ENCODE measurements at regions not wholly inside any gene's neighbourhood (a gene's known extent, or its start where the extent isn't known, plus 50 kb on each side); places are given as distances from the start of the nearest gene placed in this dataset.

DNA sequence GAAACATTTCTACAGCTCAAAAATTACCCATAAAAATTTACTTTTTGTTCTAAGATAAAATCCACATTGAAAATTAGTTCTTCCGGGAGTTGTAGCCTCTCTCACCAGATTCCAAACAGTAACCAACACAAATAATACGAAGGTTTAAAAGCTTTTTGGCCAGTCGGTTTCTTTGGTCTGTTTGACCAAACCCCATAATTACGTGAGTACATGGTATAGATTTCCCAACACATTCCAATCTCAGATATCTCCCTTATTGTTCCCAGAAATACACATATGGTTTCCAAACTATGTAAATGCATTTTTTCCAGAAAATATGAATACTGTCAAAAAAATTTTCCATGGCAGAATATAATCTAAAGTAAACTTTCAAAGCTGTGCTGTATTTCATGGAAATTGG is 722.0 kb downstream of the KCNJ2 start:
- H3K9me3 ChIP-seq = peaks cover 0 to 11% of the 10 kb centered on the region in 2 donors
- no peaks in the 10 kb centered on the region for H3K36me3 ChIP-seq
- H3K27me3 ChIP-seq = no peaks in the 10 kb centered on the region
- H3K4me3 ChIP-seq = no peak overlapping the region
- no peak for DNase-seq (ENCODE audit: low spot score)
- no peak overlapping the region for H3K27ac ChIP-seq
- no peaks in the 10 kb centered on the region for H3K4me1 ChIP-seq
- TF ChIP-seq, protein P1, sequence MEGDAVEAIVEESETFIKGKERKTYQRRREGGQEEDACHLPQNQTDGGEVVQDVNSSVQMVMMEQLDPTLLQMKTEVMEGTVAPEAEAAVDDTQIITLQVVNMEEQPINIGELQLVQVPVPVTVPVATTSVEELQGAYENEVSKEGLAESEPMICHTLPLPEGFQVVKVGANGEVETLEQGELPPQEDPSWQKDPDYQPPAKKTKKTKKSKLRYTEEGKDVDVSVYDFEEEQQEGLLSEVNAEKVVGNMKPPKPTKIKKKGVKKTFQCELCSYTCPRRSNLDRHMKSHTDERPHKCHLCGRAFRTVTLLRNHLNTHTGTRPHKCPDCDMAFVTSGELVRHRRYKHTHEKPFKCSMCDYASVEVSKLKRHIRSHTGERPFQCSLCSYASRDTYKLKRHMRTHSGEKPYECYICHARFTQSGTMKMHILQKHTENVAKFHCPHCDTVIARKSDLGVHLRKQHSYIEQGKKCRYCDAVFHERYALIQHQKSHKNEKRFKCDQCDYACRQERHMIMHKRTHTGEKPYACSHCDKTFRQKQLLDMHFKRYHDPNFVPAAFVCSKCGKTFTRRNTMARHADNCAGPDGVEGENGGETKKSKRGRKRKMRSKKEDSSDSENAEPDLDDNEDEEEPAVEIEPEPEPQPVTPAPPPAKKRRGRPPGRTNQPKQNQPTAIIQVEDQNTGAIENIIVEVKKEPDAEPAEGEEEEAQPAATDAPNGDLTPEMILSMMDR (IDR thresholded peaks at IDR 0.05) = no peak

DNA sequence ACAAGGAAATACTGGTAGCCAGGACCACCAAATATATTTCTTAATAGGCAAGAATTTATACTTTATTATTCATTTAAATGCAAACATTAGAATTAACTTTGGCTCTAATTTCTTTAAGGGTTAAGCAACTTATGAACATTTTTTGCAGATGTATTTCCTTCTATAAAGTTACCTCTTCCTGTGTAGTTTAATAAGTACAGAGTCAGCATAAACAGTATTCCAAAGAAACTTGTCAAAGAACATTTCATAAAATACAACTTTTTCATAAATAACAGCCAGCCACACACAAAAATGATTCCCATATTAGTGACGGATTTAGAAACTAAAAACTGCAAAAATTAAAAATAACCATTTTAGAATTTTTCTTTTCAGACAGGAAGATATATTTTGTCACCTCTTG is 723.2 kb downstream of the KCNJ2 start:
- peaks cover 0 to 11% of the 10 kb centered on the region in 2 donors for H3K9me3 ChIP-seq
- no peaks in the 10 kb centered on the region for H3K36me3 ChIP-seq
- no peaks in the 10 kb centered on the region for H3K27me3 ChIP-seq
- H3K4me3 ChIP-seq = no peak overlapping the region
- TF ChIP-seq, protein P1 (IDR thresholded peaks at IDR 0.05) = no peak
- no peak for DNase-seq (ENCODE audit: low spot score)
- H3K27ac ChIP-seq = no peak overlapping the region
- H3K4me1 ChIP-seq = no peaks in the 10 kb centered on the region

DNA sequence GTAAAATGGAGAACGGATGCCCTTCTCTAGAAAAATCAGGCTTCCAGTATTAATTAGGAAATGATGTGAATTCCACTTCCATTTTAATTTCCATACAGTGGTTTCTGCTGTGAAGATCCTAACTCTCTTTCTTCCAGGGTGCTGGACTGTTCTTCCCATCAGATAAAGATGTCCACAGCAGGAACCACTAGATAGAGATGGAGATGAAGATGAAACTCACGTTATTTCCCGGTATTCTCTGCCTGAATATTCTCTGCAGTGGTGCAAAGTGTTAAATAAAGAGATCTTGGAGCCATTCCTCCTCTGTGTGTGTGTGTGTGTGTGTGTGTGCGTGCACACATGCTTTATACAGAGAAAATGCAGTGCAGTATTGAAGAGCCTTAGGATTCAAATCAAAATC is 727.5 kb downstream of the KCNJ2 start:
- DNase-seq (ENCODE audit: low spot score) = no peak
- H3K9me3 ChIP-seq = peaks cover 0 to 18% of the 10 kb centered on the region in 2 donors
- no peak overlapping the region for H3K4me3 ChIP-seq
- TF ChIP-seq, protein P1 (IDR thresholded peaks at IDR 0.05) = no peak
- H3K27ac ChIP-seq = no peak overlapping the region
- H3K27me3 ChIP-seq = no peaks in the 10 kb centered on the region
- H3K4me1 ChIP-seq = no peaks in the 10 kb centered on the region
- no peaks in the 10 kb centered on the region for H3K36me3 ChIP-seq

DNA sequence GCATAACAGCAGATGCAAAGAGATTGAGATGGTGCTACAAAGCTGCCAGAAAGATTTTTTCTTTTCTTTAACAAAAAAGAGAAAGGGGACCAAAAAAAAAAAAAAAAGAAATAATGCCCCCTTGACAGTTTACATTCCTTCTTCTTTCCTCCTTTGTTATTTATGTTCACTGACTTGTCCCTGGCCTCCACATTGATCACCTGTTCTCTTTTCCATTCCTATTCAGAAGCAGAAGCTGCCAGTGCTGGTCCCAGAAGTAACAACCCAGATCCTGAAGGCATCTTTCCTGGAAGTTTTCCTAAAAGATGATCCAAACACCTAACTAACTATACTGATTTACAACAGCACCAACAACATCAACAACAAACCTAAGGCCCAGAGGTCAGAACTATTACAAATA is 728.1 kb downstream of the KCNJ2 start:
- H3K27ac ChIP-seq = no peak overlapping the region
- H3K27me3 ChIP-seq = no peaks in the 10 kb centered on the region
- H3K9me3 ChIP-seq = peaks cover 0 to 22% of the 10 kb centered on the region in 2 donors
- TF ChIP-seq, protein P1 (IDR thresholded peaks at IDR 0.05) = no peak
- no peaks in the 10 kb centered on the region for H3K36me3 ChIP-seq
- DNase-seq (ENCODE audit: low spot score) = no peak
- H3K4me1 ChIP-seq = no peaks in the 10 kb centered on the region
- H3K4me3 ChIP-seq = no peak overlapping the region

DNA sequence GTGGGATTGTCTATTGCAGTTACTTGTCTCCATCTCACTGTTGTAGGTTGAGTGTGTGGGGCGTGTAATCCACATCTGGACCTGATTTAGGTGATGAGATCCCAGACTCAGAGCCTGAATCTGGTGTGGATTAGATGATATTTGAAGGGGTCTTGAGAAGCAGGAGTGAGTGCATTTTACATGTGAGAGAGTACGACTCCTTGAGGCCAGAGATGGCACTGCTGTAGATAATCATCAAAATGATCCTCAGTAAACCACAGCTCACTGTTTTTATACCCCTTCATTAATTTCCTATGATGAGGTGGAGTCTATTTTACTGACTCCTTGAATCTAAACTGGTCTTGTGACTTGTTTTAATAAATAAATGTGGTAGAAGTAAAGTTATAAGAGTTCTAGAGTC is 732.5 kb downstream of the KCNJ2 start:
- TF ChIP-seq, protein P1 (IDR thresholded peaks at IDR 0.05) = no peak
- Histone ChIP-seq H3K27me3 (no peaks in the 10 kb centered on the region), H3K36me3 (no peaks in the 10 kb centered on the region), H3K4me1 (no peaks in the 10 kb centered on the region), H3K4me3 (no peak overlapping the region), H3K9me3 (peaks cover 0 to 11% of the 10 kb centered on the region in 2 donors), H3K27ac (no peak overlapping the region)
- no peak for DNase-seq (ENCODE audit: low spot score)

DNA sequence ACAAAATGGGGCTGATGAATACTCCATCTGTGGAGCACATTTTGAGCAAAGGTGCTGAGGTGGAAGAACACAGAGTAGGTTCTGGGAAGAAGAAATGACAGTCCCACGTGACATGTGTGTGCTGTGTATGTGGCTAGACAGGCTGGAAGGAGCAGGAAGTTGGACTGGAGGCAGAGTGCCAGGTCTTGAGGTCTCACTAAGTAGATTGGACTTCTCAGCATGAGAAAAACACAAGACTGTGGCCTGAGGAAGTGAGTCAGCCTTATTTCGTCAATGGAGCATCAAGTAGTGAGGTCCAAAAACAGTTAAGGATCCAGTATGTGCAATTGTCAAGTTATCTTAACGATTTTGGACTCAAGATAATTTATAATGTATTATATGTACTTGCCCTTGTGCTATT is 736.5 kb downstream of the KCNJ2 start:
- Histone ChIP-seq H3K9me3 (peaks cover 0 to 11% of the 10 kb centered on the region in 2 donors), H3K4me1 (no peaks in the 10 kb centered on the region), H3K4me3 (no peak overlapping the region), H3K27me3 (no peaks in the 10 kb centered on the region), H3K36me3 (no peaks in the 10 kb centered on the region), H3K27ac (peak overlapping the region in 1 of 2 donors; percentile 52)
- TF ChIP-seq, protein P1 (IDR thresholded peaks at IDR 0.05) = no peak
- peak; percentile 87 for DNase-seq (ENCODE audit: low spot score)
